Tibial nerve (tissue), 4 donors: ENCODE measurements at regions not wholly inside any gene's neighbourhood (a gene's known extent, or its start where the extent isn't known, plus 50 kb on each side); places are given as distances from the start of the nearest gene placed in this dataset.

Source experiments
- CTCF ChIP-seq, 5 experiments: fragments of 200-600 bp in 3 of 5; fragments of 450-650 bp in 2 of 5; sonication (generic) in 3 of 5; IDR thresholded peaks; one replicate each; pipeline ENCODE4 v1.5.1; 2016 to 2019; ENCODE audit warnings: antibody characterized with exemption in 5 of 5, mild to moderate bottlenecking in 3 of 5, moderate library complexity in 2 of 5
- EP300 ChIP-seq, 2 donors: sonication (generic); formaldehyde crosslinking; IDR thresholded peaks; one replicate each; pipeline ENCODE4 v1.6.1; 2017; ENCODE audit warnings: antibody characterized with exemption in 2 of 2, mild to moderate bottlenecking in 1 of 2
- POLR2A ChIP-seq, 2 donors: fragments of 450-650 bp; IDR thresholded peaks; one replicate each; pipeline ENCODE4 v1.6.1; 2017; ENCODE audit warnings: antibody characterized with exemption in 2 of 2, mild to moderate bottlenecking in 2 of 2, moderate library complexity in 2 of 2

- no peak for TF ChIP-seq POLR2A (IDR thresholded peaks at IDR 0.05)
- TF ChIP-seq CTCF (IDR thresholded peaks at IDR 0.05), result no peak
- TF ChIP-seq EP300 (IDR thresholded peaks at IDR 0.05), result no peak
These were observed 336.4 kb upstream of the RASGEF1B start for GRCh38 chr4:81808011-81808672.
